ENCODE measurements at regions not wholly inside any gene's neighbourhood (a gene's known extent, or its start where the extent isn't known, plus 50 kb on each side); places are given as distances from the start of the nearest gene placed in this dataset.

- TF ChIP-seq, protein P1, sequence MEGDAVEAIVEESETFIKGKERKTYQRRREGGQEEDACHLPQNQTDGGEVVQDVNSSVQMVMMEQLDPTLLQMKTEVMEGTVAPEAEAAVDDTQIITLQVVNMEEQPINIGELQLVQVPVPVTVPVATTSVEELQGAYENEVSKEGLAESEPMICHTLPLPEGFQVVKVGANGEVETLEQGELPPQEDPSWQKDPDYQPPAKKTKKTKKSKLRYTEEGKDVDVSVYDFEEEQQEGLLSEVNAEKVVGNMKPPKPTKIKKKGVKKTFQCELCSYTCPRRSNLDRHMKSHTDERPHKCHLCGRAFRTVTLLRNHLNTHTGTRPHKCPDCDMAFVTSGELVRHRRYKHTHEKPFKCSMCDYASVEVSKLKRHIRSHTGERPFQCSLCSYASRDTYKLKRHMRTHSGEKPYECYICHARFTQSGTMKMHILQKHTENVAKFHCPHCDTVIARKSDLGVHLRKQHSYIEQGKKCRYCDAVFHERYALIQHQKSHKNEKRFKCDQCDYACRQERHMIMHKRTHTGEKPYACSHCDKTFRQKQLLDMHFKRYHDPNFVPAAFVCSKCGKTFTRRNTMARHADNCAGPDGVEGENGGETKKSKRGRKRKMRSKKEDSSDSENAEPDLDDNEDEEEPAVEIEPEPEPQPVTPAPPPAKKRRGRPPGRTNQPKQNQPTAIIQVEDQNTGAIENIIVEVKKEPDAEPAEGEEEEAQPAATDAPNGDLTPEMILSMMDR (IDR thresholded peaks at IDR 0.05) = no peak
- no peak for TF ChIP-seq POLR2A (IDR thresholded peaks at IDR 0.05)
Observed at GRCh38 chr10:6916601-6917000, 336.5 kb upstream of the PRKCQ start.

All from esophagus squamous epithelium (tissue), 4 donors.